H1 (cell line): ENCODE measurements at regions not wholly inside any gene's neighbourhood (a gene's known extent, or its start where the extent isn't known, plus 50 kb on each side); places are given as distances from the start of the nearest gene placed in this dataset.

Experiments
- CTCF ChIA-PET: fragments of 300-600 bp; sonication (Branson Sonifier 250); formaldehyde crosslinking; loops from one replicate; lab custom pipeline; 2021; ENCODE audit not compliant: partially characterized antibody; lab: Charles Lee
- POLR2A ChIA-PET: fragments of 300-600 bp; sonication (Branson Sonifier 250); formaldehyde crosslinking; loops from one replicate; lab custom pipeline; 2021; ENCODE audit warnings: inconsistent platforms; ENCODE audit not compliant: partially characterized antibody; lab: Charles Lee
- DNase-seq, 2 experiments: peaks; one replicate each; pipeline versions ENCODE4 v3.0.0 to v3.0.0-alpha.2; 2010 to 2022; ENCODE audit warnings: low spot score in 2 of 2, low read depth in 1 of 2, mixed read lengths in 1 of 2
- FAIRE-seq: peaks from 2 replicates; lab custom pipeline; 2011; peaks lifted over from hg19 to GRCh38; lab: Jason Lieb, UNC
- H2AFZ ChIP-seq: 2 replicates; pipeline ENCODE4 v1.8.1; 2012; ENCODE audit warnings: low read length, inconsistent platforms
- H2AK5ac ChIP-seq: 2 replicates; pipeline ENCODE4 v1.6.1; 2013; ENCODE audit warnings: low read depth, low read length
- H2BK120ac ChIP-seq: replicated peaks from 2 replicates; pipeline ENCODE3; 2013; ENCODE audit warnings: low read depth, low read length, inconsistent platforms
- H2BK12ac ChIP-seq: 2 replicates; pipeline ENCODE4 v1.6.1; 2013; ENCODE audit warnings: low read depth, low read length
- H2BK15ac ChIP-seq: 2 replicates; pipeline ENCODE4 v1.6.1; 2013; ENCODE audit warnings: low read length
- H2BK20ac ChIP-seq: 2 replicates; pipeline ENCODE4 v1.6.1; 2013; ENCODE audit warnings: low read length
- H2BK5ac ChIP-seq: 2 replicates; pipeline ENCODE4 v1.6.1; 2013; ENCODE audit warnings: low read depth, low read length
- H3K14ac ChIP-seq: 2 replicates; pipeline ENCODE4 v1.6.1; 2013; ENCODE audit warnings: inconsistent platforms; ENCODE audit not compliant: insufficient read length
- H3K18ac ChIP-seq: 2 replicates; pipeline ENCODE4 v1.6.1; 2013; ENCODE audit warnings: low read length; ENCODE audit errors: extremely low read depth
- H3K23ac ChIP-seq: 2 replicates; pipeline ENCODE4 v1.6.1; 2013; ENCODE audit warnings: inconsistent platforms; ENCODE audit not compliant: insufficient read length
- H3K23me2 ChIP-seq: 2 replicates; pipeline ENCODE4 v1.6.1; 2013; ENCODE audit warnings: low read depth, low read length
- H3K27ac ChIP-seq: 2 replicates; pipeline ENCODE4 v1.6.1; 2011; ENCODE audit warnings: low read depth, low read length, inconsistent platforms
- H3K27me3 ChIP-seq, 4 experiments: replicated peaks in 1 of 4; 1 replicate in 1 of 4; 2 replicates in 3 of 4; pipeline versions ENCODE4 v1.6.1 to v1.8.1; 2011 to 2013; ENCODE audit warnings: low read length in 3 of 4, mild to moderate bottlenecking in 3 of 4, inconsistent platforms in 2 of 4, mixed read lengths in 2 of 4, moderate library complexity in 1 of 4; ENCODE audit not compliant: control insufficient read depth in 3 of 4, insufficient read depth in 3 of 4; ENCODE audit errors: extremely low read depth in 1 of 4
- H3K36me3 ChIP-seq, 4 experiments: 2 replicates each; pipeline versions ENCODE4 v1.6.1 to v1.8.1; 2011 to 2013; ENCODE audit warnings: mild to moderate bottlenecking in 4 of 4, low read length in 3 of 4, moderate library complexity in 2 of 4, control low read depth in 1 of 4, inconsistent platforms in 1 of 4; ENCODE audit not compliant: insufficient read depth in 4 of 4, control insufficient read depth in 2 of 4
- H3K4ac ChIP-seq: replicated peaks from 2 replicates; pipeline ENCODE3; 2013; ENCODE audit warnings: low read length, low read depth, mixed read lengths, inconsistent platforms; ENCODE audit not compliant: insufficient read length
- H3K4me1 ChIP-seq, 4 experiments: replicated peaks in 1 of 4; 1 replicate in 1 of 4; 2 replicates in 3 of 4; pipeline versions ENCODE4 v1.6.1 to v1.8.1; 2011 to 2013; ENCODE audit warnings: low read length in 3 of 4, inconsistent platforms in 2 of 4, mixed read lengths in 1 of 4; ENCODE audit not compliant: insufficient read depth in 4 of 4, control insufficient read depth in 3 of 4
- H3K4me2 ChIP-seq, 2 experiments: 2 replicates each; pipeline versions ENCODE4 v1.6.1 to v1.8.1; 2011 to 2013; ENCODE audit warnings: low read depth in 2 of 2, low read length in 2 of 2, control low read depth in 1 of 2, inconsistent platforms in 1 of 2, mild to moderate bottlenecking in 1 of 2; ENCODE audit not compliant: insufficient read depth in 1 of 2
- H3K4me3 ChIP-seq, 4 experiments: fragments of 200-600, 300-600 bp in 1 of 4; sonication (generic), shearing (Covaris generic), sonication (Bioruptor Twin) in 1 of 4; 2 replicates each; pipeline versions ENCODE4 v1.5.1 to v1.8.1; 2011 to 2016; ENCODE audit warnings: low read length in 4 of 4, low read depth in 3 of 4, control low read depth in 2 of 4, inconsistent platforms in 2 of 4, mild to moderate bottlenecking in 2 of 4, mixed read lengths in 1 of 4, moderate library complexity in 1 of 4; ENCODE audit not compliant: insufficient read depth in 2 of 4; ENCODE audit errors: extremely low read depth in 1 of 4
- H3K56ac ChIP-seq: replicated peaks from 2 replicates; pipeline ENCODE3; 2013; ENCODE audit warnings: low read depth, mild to moderate bottlenecking, mixed read lengths, low read length, inconsistent platforms; ENCODE audit not compliant: insufficient read length
- H3K79me1 ChIP-seq: 2 replicates; pipeline ENCODE4 v1.6.1; 2013; ENCODE audit warnings: low read depth, low read length, control low read depth
- H3K79me2 ChIP-seq, 2 experiments: 2 replicates each; pipeline versions ENCODE4 v1.6.1 to v1.8.1; 2012 to 2013; ENCODE audit warnings: low read length in 2 of 2, mild to moderate bottlenecking in 2 of 2, inconsistent platforms in 1 of 2; ENCODE audit not compliant: insufficient read depth in 2 of 2, control insufficient read depth in 1 of 2
- H3K9ac ChIP-seq, 4 experiments: replicated peaks in 1 of 4; 1 replicate in 1 of 4; 2 replicates in 3 of 4; pipeline versions ENCODE4 v1.6.1 to v1.8.1; 2011 to 2013; ENCODE audit warnings: low read depth in 3 of 4, low read length in 3 of 4, control low read depth in 2 of 4, mild to moderate bottlenecking in 2 of 4, moderate library complexity in 2 of 4, inconsistent platforms in 1 of 4; ENCODE audit errors: extremely low read depth in 1 of 4
- H3K9me3 ChIP-seq, 2 experiments: 2 replicates each; pipeline versions ENCODE4 v1.6.1 to v1.8.1; 2012 to 2013; ENCODE audit warnings: mild to moderate bottlenecking in 2 of 2, moderate library complexity in 2 of 2, control low read depth in 1 of 2, inconsistent platforms in 1 of 2, low read depth in 1 of 2, low read length in 1 of 2, mixed read lengths in 1 of 2; ENCODE audit not compliant: insufficient read depth in 2 of 2
- H4K20me1 ChIP-seq, 2 experiments: replicated peaks in 1 of 2; 2 replicates each; pipeline versions ENCODE3 to v1.8.1; 2011 to 2013; ENCODE audit warnings: inconsistent platforms in 2 of 2, low read length in 2 of 2, mild to moderate bottlenecking in 1 of 2; ENCODE audit not compliant: insufficient read depth in 2 of 2, control insufficient read depth in 1 of 2
- H4K5ac ChIP-seq: 2 replicates; pipeline ENCODE4 v1.6.1; 2013; ENCODE audit warnings: low read length, low read depth, mixed read lengths, inconsistent platforms; ENCODE audit not compliant: insufficient read length
- H4K8ac ChIP-seq: 2 replicates; pipeline ENCODE4 v1.8.0; 2013; ENCODE audit warnings: mild to moderate bottlenecking, moderate library complexity, low read length, inconsistent platforms; ENCODE audit not compliant: insufficient read depth; ENCODE audit errors: extremely low read depth
- H4K91ac ChIP-seq: replicated peaks from 2 replicates; pipeline ENCODE3; 2013; ENCODE audit warnings: low read length, mixed read lengths, inconsistent platforms; ENCODE audit not compliant: insufficient read length
- ASH2L ChIP-seq: fragments of 200-600, 300-600 bp; sonication (generic); IDR thresholded peaks from one replicate; pipeline ENCODE4 v1.7.1; 2017; ENCODE audit warnings: low read length
- BACH1 ChIP-seq: IDR thresholded peaks from 2 replicates; pipeline ENCODE4 v1.6.1; 2012; ENCODE audit warnings: low read length, improper control_type of control experiment
- EGR1 ChIP-seq: IDR thresholded peaks from 2 replicates; pipeline ENCODE4 v1.6.1; 2011; ENCODE audit warnings: low read depth, low read length, borderline replicate concordance
- GTF2F1 ChIP-seq: IDR thresholded peaks from 2 replicates; pipeline ENCODE4 v1.6.1; 2012; ENCODE audit warnings: low read depth, low read length, improper control_type of control experiment, borderline replicate concordance

- H3K9me3 ChIP-seq = no peaks in the 10 kb centered on the region
- no peak overlapping the region for H3K23ac ChIP-seq
- no peaks in the 10 kb centered on the region for H3K27me3 ChIP-seq
- H3K36me3 ChIP-seq = no peaks in the 10 kb centered on the region
- H4K5ac ChIP-seq = no peak overlapping the region
- H3K4me3 ChIP-seq = no peak overlapping the region
- FAIRE-seq (no peak), DNase-seq (no peak)
- no peaks in the 10 kb centered on the region for H4K20me1 ChIP-seq
- H4K8ac ChIP-seq = no peak overlapping the region
- H3K79me1 ChIP-seq = no peaks in the 10 kb centered on the region
- no peak overlapping the region for H3K9ac ChIP-seq
- H2BK12ac ChIP-seq = no peak overlapping the region
- no peak overlapping the region for H3K4ac ChIP-seq
- H3K18ac ChIP-seq = no peak overlapping the region
- ChIA-PET CTCF (interaction anchor here (0.8 kb wide), 1 partner anchor 291 kb away, joined by 3 read pairs; no protein-coding TSS in a partner anchor), POLR2A (no interaction called here)
- H3K4me1 ChIP-seq = no peaks in the 10 kb centered on the region
- no peak overlapping the region for H2BK120ac ChIP-seq
- no peak overlapping the region for H3K4me2 ChIP-seq
- H3K23me2 ChIP-seq = no peaks in the 10 kb centered on the region
- no peak overlapping the region for H2BK20ac ChIP-seq
- no peak overlapping the region for H2AFZ ChIP-seq
- TF ChIP-seq BACH1 (no peak), EGR1 (no peak), ASH2L (no peak), GTF2F1 (no peak)
- H4K91ac ChIP-seq = no peak overlapping the region
- no peaks in the 10 kb centered on the region for H3K79me2 ChIP-seq
- no peak overlapping the region for H3K27ac ChIP-seq
- no peak overlapping the region for H2AK5ac ChIP-seq
- no peak overlapping the region for H3K14ac ChIP-seq
- H2BK5ac ChIP-seq = no peak overlapping the region
- H3K56ac ChIP-seq = no peak overlapping the region
- no peak overlapping the region for H2BK15ac ChIP-seq
Observed at GRCh38 chr7:153185936-153186335, 426.4 kb downstream of the ACTR3B start.
